Upper lobe of left lung (tissue), 4 donors: ENCODE measurements at regions not wholly inside any gene's neighbourhood (a gene's known extent, or its start where the extent isn't known, plus 50 kb on each side); places are given as distances from the start of the nearest gene placed in this dataset.

Source experiments
- POLR2A ChIP-seq, 4 donors: fragments of 450-650 bp; IDR thresholded peaks; one replicate each; pipeline ENCODE4 v1.5.1; 2016 to 2017; ENCODE audit warnings: antibody characterized with exemption in 4 of 4, mild to moderate bottlenecking in 2 of 4
- TF ChIP-seq, protein P1 (sequence below), 6 experiments: fragments of 450-650 bp in 4 of 6; fragments of 200-600 bp in 2 of 6; sonication (generic) in 2 of 6; IDR thresholded peaks; one replicate each; pipeline ENCODE4 v1.5.1; 2016 to 2019; ENCODE audit warnings: antibody characterized with exemption in 6 of 6

DNA sequence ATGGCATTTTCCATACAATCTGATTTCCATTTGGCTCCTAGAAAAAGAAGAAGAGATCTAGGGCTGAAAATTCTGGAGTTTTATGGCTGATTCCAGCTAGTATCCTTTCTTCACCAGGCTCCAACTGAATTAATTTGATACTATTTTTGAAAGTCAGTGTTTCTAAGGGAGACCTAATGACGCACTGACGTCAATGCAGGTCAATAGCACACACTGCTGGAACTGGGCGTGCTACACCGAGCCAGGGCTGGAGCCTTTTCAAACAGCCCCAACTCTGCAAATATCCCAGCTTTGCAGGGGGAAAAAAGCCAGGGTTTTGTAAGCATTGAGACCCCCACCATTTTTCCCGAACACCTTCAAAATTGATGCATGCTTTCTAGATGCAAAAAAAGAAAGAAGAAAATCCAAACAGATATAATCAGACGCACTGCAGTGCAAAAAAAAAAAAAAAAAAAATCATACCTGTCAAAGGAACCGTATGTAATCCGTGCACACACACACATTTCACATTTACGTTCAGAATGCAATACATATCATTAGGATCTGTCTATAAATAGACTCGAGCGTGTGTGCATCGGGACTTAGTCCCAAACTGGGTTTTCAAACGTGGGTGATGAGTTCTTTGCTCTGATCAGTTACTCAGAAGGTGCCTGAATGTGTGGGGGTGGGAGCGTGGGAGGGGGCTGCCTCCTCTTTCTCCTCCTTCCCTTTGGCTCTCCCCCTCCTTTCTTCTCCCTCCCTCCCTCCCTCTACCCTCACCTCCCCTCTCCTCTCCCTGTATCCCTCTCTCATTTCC, 124.5 kb upstream of the HSD17B12 start:
- no peak for TF ChIP-seq POLR2A (IDR thresholded peaks at IDR 0.05)
- TF ChIP-seq, protein P1, sequence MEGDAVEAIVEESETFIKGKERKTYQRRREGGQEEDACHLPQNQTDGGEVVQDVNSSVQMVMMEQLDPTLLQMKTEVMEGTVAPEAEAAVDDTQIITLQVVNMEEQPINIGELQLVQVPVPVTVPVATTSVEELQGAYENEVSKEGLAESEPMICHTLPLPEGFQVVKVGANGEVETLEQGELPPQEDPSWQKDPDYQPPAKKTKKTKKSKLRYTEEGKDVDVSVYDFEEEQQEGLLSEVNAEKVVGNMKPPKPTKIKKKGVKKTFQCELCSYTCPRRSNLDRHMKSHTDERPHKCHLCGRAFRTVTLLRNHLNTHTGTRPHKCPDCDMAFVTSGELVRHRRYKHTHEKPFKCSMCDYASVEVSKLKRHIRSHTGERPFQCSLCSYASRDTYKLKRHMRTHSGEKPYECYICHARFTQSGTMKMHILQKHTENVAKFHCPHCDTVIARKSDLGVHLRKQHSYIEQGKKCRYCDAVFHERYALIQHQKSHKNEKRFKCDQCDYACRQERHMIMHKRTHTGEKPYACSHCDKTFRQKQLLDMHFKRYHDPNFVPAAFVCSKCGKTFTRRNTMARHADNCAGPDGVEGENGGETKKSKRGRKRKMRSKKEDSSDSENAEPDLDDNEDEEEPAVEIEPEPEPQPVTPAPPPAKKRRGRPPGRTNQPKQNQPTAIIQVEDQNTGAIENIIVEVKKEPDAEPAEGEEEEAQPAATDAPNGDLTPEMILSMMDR (IDR thresholded peaks at IDR 0.05), result no peak
